Mesenchymal stem cell (in vitro differentiated cells and primary cell): ENCODE measurements at regions not wholly inside any gene's neighbourhood (a gene's known extent, or its start where the extent isn't known, plus 50 kb on each side); places are given as distances from the start of the nearest gene placed in this dataset.

ENCODE experiments used
- DNase-seq: peaks from one replicate; pipeline ENCODE4 v3.0.0-alpha.2; 2013
- H2AFZ ChIP-seq: one replicate; pipeline ENCODE4 v1.6.1; 2013; ENCODE audit warnings: low read depth, mild to moderate bottlenecking, control low read depth, inconsistent platforms, low read length, moderate library complexity
- H2AK5ac ChIP-seq: 2 replicates; pipeline ENCODE4 v1.6.1; 2013; ENCODE audit warnings: low read length, moderate library complexity, mild to moderate bottlenecking, inconsistent platforms; ENCODE audit not compliant: severe bottlenecking
- H2BK120ac ChIP-seq: one replicate; pipeline ENCODE4 v1.6.1; 2013; ENCODE audit warnings: low read depth, mild to moderate bottlenecking, inconsistent platforms, low read length, moderate library complexity
- H2BK12ac ChIP-seq, 2 experiments: one replicate each; pipeline ENCODE4 v1.6.1; 2013; ENCODE audit warnings: inconsistent platforms in 2 of 2, low read length in 2 of 2, mild to moderate bottlenecking in 2 of 2, moderate library complexity in 2 of 2, control low read depth in 1 of 2
- H2BK15ac ChIP-seq: one replicate; pipeline ENCODE4 v1.6.1; 2013; ENCODE audit warnings: mild to moderate bottlenecking, low read depth, inconsistent platforms; ENCODE audit not compliant: poor library complexity, severe bottlenecking
- H2BK5ac ChIP-seq: 2 replicates; pipeline ENCODE4 v1.6.1; 2013; ENCODE audit warnings: low read depth, mild to moderate bottlenecking, low read length, control low read depth, inconsistent platforms; ENCODE audit not compliant: poor library complexity, severe bottlenecking
- H3K14ac ChIP-seq, 2 experiments: one replicate each; pipeline ENCODE4 v1.6.1; 2013; ENCODE audit warnings: inconsistent platforms in 2 of 2, low read length in 2 of 2, control low read depth in 1 of 2, mild to moderate bottlenecking in 1 of 2, moderate library complexity in 1 of 2
- H3K18ac ChIP-seq, 2 experiments: one replicate each; pipeline ENCODE4 v1.6.1; 2013; ENCODE audit warnings: inconsistent platforms in 2 of 2, low read length in 2 of 2, control low read depth in 1 of 2, low read depth in 1 of 2, mild to moderate bottlenecking in 1 of 2
- H3K23ac ChIP-seq, 2 experiments: one replicate each; pipeline ENCODE4 v1.6.1; 2013; ENCODE audit warnings: inconsistent platforms in 2 of 2, low read length in 2 of 2, mild to moderate bottlenecking in 2 of 2, moderate library complexity in 2 of 2, control low read depth in 1 of 2
- H3K27ac ChIP-seq: 2 replicates; pipeline ENCODE4 v1.5.1; 2013; ENCODE audit warnings: mild to moderate bottlenecking, moderate library complexity, low read length, control low read depth, inconsistent platforms; ENCODE audit not compliant: poor library complexity, severe bottlenecking
- H3K27me3 ChIP-seq, 2 experiments: 2 replicates each; pipeline versions ENCODE4 v1.6.1 to v1.7.0; 2013; ENCODE audit warnings: low read length in 2 of 2, mild to moderate bottlenecking in 2 of 2, moderate library complexity in 2 of 2, control low read depth in 1 of 2, inconsistent platforms in 1 of 2; ENCODE audit not compliant: control insufficient read depth in 1 of 2, insufficient read depth in 1 of 2
- H3K36me3 ChIP-seq, 2 experiments: 2 replicates each; pipeline versions ENCODE4 v1.6.1 to v1.7.0; 2013; ENCODE audit warnings: low read length in 2 of 2, control low read depth in 1 of 2, inconsistent platforms in 1 of 2, low read depth in 1 of 2, mild to moderate bottlenecking in 1 of 2; ENCODE audit not compliant: insufficient read depth in 2 of 2, control insufficient read depth in 1 of 2
- H3K4ac ChIP-seq, 2 experiments: one replicate each; pipeline ENCODE4 v1.6.1; 2013; ENCODE audit warnings: inconsistent platforms in 2 of 2, low read length in 2 of 2, mild to moderate bottlenecking in 2 of 2, moderate library complexity in 2 of 2, control low read depth in 1 of 2, low read depth in 1 of 2
- H3K4me1 ChIP-seq: 2 replicates; pipeline ENCODE4 v1.6.1; 2013; ENCODE audit warnings: low read depth, low read length, control low read depth; ENCODE audit not compliant: control insufficient read depth, insufficient read depth
- H3K4me2 ChIP-seq: 2 replicates; pipeline ENCODE4 v1.6.1; 2013; ENCODE audit warnings: low read length, mild to moderate bottlenecking, inconsistent platforms; ENCODE audit not compliant: poor library complexity, severe bottlenecking
- H3K4me3 ChIP-seq, 2 experiments: 2 replicates each; pipeline versions ENCODE4 v1.5.1 to v1.7.0; 2013; ENCODE audit warnings: low read length in 2 of 2, mild to moderate bottlenecking in 2 of 2, control low read depth in 1 of 2, low read depth in 1 of 2; ENCODE audit not compliant: insufficient read depth in 1 of 2
- H3K79me1 ChIP-seq: replicated peaks from 2 replicates; pipeline ENCODE4 v1.6.1; 2013; ENCODE audit warnings: mild to moderate bottlenecking, control low read depth, low read length, inconsistent platforms; ENCODE audit not compliant: poor library complexity, severe bottlenecking
- H3K9ac ChIP-seq: 2 replicates; pipeline ENCODE4 v1.7.0; 2013; ENCODE audit warnings: mild to moderate bottlenecking, low read length, moderate library complexity
- H3K9me3 ChIP-seq: 2 replicates; pipeline ENCODE4 v1.7.0; 2013; ENCODE audit warnings: mild to moderate bottlenecking, low read length; ENCODE audit not compliant: control insufficient read depth
- H4K8ac ChIP-seq: one replicate; pipeline ENCODE4 v1.6.1; 2013; ENCODE audit warnings: inconsistent platforms, mild to moderate bottlenecking, low read length, moderate library complexity
- H4K91ac ChIP-seq: one replicate; pipeline ENCODE4 v1.6.1; 2013; ENCODE audit warnings: mild to moderate bottlenecking, low read length, inconsistent platforms
- WGBS: methylation state at CpG from one replicate; pipeline ENCODE4 v1.1.7; 2013; ENCODE audit warnings: mixed read lengths; 5-methylcytosine and 5-hydroxymethylcytosine counted together

GRCh38 chr20:61056627-61057442 is 195.2 kb upstream of the CDH4 start:
- no peaks in the 10 kb centered on the region for H3K36me3 ChIP-seq
- WGBS, result 84% methylated on average over 16 of the region's 16 CpGs
- H3K4me2 ChIP-seq, result no peak overlapping the region
- H2AK5ac ChIP-seq, result no peak overlapping the region
- DNase-seq, result no peak
- no peak overlapping the region for H2BK12ac ChIP-seq
- no peak overlapping the region for H2BK5ac ChIP-seq
- peaks cover 6% of the 10 kb centered on the region for H3K9me3 ChIP-seq
- no peak overlapping the region for H3K4me3 ChIP-seq
- H3K79me1 ChIP-seq, result no peaks in the 10 kb centered on the region
- no peak overlapping the region for H3K4ac ChIP-seq
- H3K18ac ChIP-seq, result no peak overlapping the region
- H2BK15ac ChIP-seq, result no peak overlapping the region
- no peak overlapping the region for H4K91ac ChIP-seq
- H3K9ac ChIP-seq, result no peak overlapping the region
- H3K14ac ChIP-seq, result no peak overlapping the region
- peaks cover 0 to 4% of the 10 kb centered on the region in 2 experiments for H3K27me3 ChIP-seq
- no peaks in the 10 kb centered on the region for H3K4me1 ChIP-seq
- H2BK120ac ChIP-seq, result no peak overlapping the region
- no peak overlapping the region for H3K23ac ChIP-seq
- no peak overlapping the region for H4K8ac ChIP-seq
- H2AFZ ChIP-seq, result no peak overlapping the region
- no peak overlapping the region for H3K27ac ChIP-seq

- no peak overlapping the region for H3K23ac ChIP-seq
- H2AK5ac ChIP-seq, result no peak overlapping the region
- H2BK15ac ChIP-seq, result no peak overlapping the region
- H3K79me1 ChIP-seq, result no peaks in the 10 kb centered on the region
- no peak overlapping the region for H3K4me3 ChIP-seq
- H2BK5ac ChIP-seq, result no peak overlapping the region
- H2AFZ ChIP-seq, result no peak overlapping the region
- H2BK12ac ChIP-seq, result no peak overlapping the region
- 88% methylated on average over 20 of the region's 20 CpGs for WGBS
- H3K36me3 ChIP-seq, result no peaks in the 10 kb centered on the region
- no peaks in the 10 kb centered on the region for H3K4me1 ChIP-seq
- no peak overlapping the region for H3K18ac ChIP-seq
- peaks cover 6% of the 10 kb centered on the region for H3K9me3 ChIP-seq
- H3K4ac ChIP-seq, result no peak overlapping the region
- no peak overlapping the region for H4K91ac ChIP-seq
- no peak for DNase-seq
- no peak overlapping the region for H2BK120ac ChIP-seq
- no peak overlapping the region for H3K14ac ChIP-seq
- no peak overlapping the region for H3K9ac ChIP-seq
- H3K27me3 ChIP-seq, result peaks cover 0 to 4% of the 10 kb centered on the region in 2 experiments
- H4K8ac ChIP-seq, result no peak overlapping the region
- no peak overlapping the region for H3K27ac ChIP-seq
- no peak overlapping the region for H3K4me2 ChIP-seq
These were observed 194.5 kb upstream of the CDH4 start for GRCh38 chr20:61057443-61058121.

- Histone ChIP-seq H4K91ac (no peak overlapping the region), H3K4me1 (no peaks in the 10 kb centered on the region), H2AK5ac (no peak overlapping the region), H3K27me3 (peaks cover 0 to 4% of the 10 kb centered on the region in 2 experiments), H3K18ac (no peak overlapping the region), H3K14ac (no peak overlapping the region), H3K79me1 (no peaks in the 10 kb centered on the region), H3K4ac (no peak overlapping the region), H3K9me3 (peaks cover 6% of the 10 kb centered on the region), H3K9ac (no peak overlapping the region), H3K4me3 (no peak overlapping the region), H3K23ac (no peak overlapping the region), H2AFZ (no peak overlapping the region), H3K27ac (no peak overlapping the region), H3K36me3 (no peaks in the 10 kb centered on the region), H2BK120ac (no peak overlapping the region), H4K8ac (no peak overlapping the region), H2BK12ac (no peak overlapping the region), H2BK5ac (no peak overlapping the region), H2BK15ac (no peak overlapping the region), H3K4me2 (no peak overlapping the region)
- no peak for DNase-seq
- WGBS, result 51% methylated on average over 6 of the region's 6 CpGs
These were observed 190.1 kb upstream of the CDH4 start for GRCh38 chr20:61061981-61062380.

GRCh38 chr20:61065853-61066252 is 186.2 kb upstream of the CDH4 start:
- no peak overlapping the region for H2AFZ ChIP-seq
- no peak overlapping the region for H3K14ac ChIP-seq
- DNase-seq, result no peak
- no peak overlapping the region for H2BK120ac ChIP-seq
- H3K27ac ChIP-seq, result no peak overlapping the region
- no peak overlapping the region for H4K91ac ChIP-seq
- no peaks in the 10 kb centered on the region for H3K79me1 ChIP-seq
- H2BK15ac ChIP-seq, result no peak overlapping the region
- H3K18ac ChIP-seq, result no peak overlapping the region
- no peak overlapping the region for H3K23ac ChIP-seq
- H4K8ac ChIP-seq, result no peak overlapping the region
- no peak overlapping the region for H3K4me2 ChIP-seq
- H2AK5ac ChIP-seq, result no peak overlapping the region
- no peak overlapping the region for H2BK12ac ChIP-seq
- H3K27me3 ChIP-seq, result no peaks in the 10 kb centered on the region
- no peaks in the 10 kb centered on the region for H3K9me3 ChIP-seq
- H3K4me3 ChIP-seq, result no peak overlapping the region
- no peak overlapping the region for H3K4ac ChIP-seq
- no peak overlapping the region for H3K9ac ChIP-seq
- H2BK5ac ChIP-seq, result no peak overlapping the region
- no peaks in the 10 kb centered on the region for H3K4me1 ChIP-seq
- 68% methylated on average over 10 of the region's 10 CpGs for WGBS
- no peaks in the 10 kb centered on the region for H3K36me3 ChIP-seq
